Mesenchymal stem cell (in vitro differentiated cells and primary cell): ENCODE measurements at regions not wholly inside any gene's neighbourhood (a gene's known extent, or its start where the extent isn't known, plus 50 kb on each side); places are given as distances from the start of the nearest gene placed in this dataset.
A peak's percentile ranks its signal among the peaks of the same experiment; 100 is the strongest.

Experiments used
- DNase-seq: peaks from one replicate; pipeline ENCODE4 v3.0.0-alpha.2; 2013
- H2AFZ ChIP-seq: one replicate; pipeline ENCODE4 v1.6.1; 2013; ENCODE audit warnings: low read depth, mild to moderate bottlenecking, control low read depth, inconsistent platforms, low read length, moderate library complexity
- H2AK5ac ChIP-seq: 2 replicates; pipeline ENCODE4 v1.6.1; 2013; ENCODE audit warnings: low read length, moderate library complexity, mild to moderate bottlenecking, inconsistent platforms; ENCODE audit not compliant: severe bottlenecking
- H2BK120ac ChIP-seq: one replicate; pipeline ENCODE4 v1.6.1; 2013; ENCODE audit warnings: low read depth, mild to moderate bottlenecking, inconsistent platforms, low read length, moderate library complexity
- H2BK12ac ChIP-seq, 2 experiments: one replicate each; pipeline ENCODE4 v1.6.1; 2013; ENCODE audit warnings: inconsistent platforms in 2 of 2, low read length in 2 of 2, mild to moderate bottlenecking in 2 of 2, moderate library complexity in 2 of 2, control low read depth in 1 of 2
- H2BK15ac ChIP-seq: one replicate; pipeline ENCODE4 v1.6.1; 2013; ENCODE audit warnings: mild to moderate bottlenecking, low read depth, inconsistent platforms; ENCODE audit not compliant: poor library complexity, severe bottlenecking
- H2BK5ac ChIP-seq: 2 replicates; pipeline ENCODE4 v1.6.1; 2013; ENCODE audit warnings: low read depth, mild to moderate bottlenecking, low read length, control low read depth, inconsistent platforms; ENCODE audit not compliant: poor library complexity, severe bottlenecking
- H3K14ac ChIP-seq, 2 experiments: one replicate each; pipeline ENCODE4 v1.6.1; 2013; ENCODE audit warnings: inconsistent platforms in 2 of 2, low read length in 2 of 2, control low read depth in 1 of 2, mild to moderate bottlenecking in 1 of 2, moderate library complexity in 1 of 2
- H3K18ac ChIP-seq, 2 experiments: one replicate each; pipeline ENCODE4 v1.6.1; 2013; ENCODE audit warnings: inconsistent platforms in 2 of 2, low read length in 2 of 2, control low read depth in 1 of 2, low read depth in 1 of 2, mild to moderate bottlenecking in 1 of 2
- H3K23ac ChIP-seq, 2 experiments: one replicate each; pipeline ENCODE4 v1.6.1; 2013; ENCODE audit warnings: inconsistent platforms in 2 of 2, low read length in 2 of 2, mild to moderate bottlenecking in 2 of 2, moderate library complexity in 2 of 2, control low read depth in 1 of 2
- H3K27ac ChIP-seq: 2 replicates; pipeline ENCODE4 v1.5.1; 2013; ENCODE audit warnings: mild to moderate bottlenecking, moderate library complexity, low read length, control low read depth, inconsistent platforms; ENCODE audit not compliant: poor library complexity, severe bottlenecking
- H3K27me3 ChIP-seq, 2 experiments: 2 replicates each; pipeline versions ENCODE4 v1.6.1 to v1.7.0; 2013; ENCODE audit warnings: low read length in 2 of 2, mild to moderate bottlenecking in 2 of 2, moderate library complexity in 2 of 2, control low read depth in 1 of 2, inconsistent platforms in 1 of 2; ENCODE audit not compliant: control insufficient read depth in 1 of 2, insufficient read depth in 1 of 2
- H3K36me3 ChIP-seq, 2 experiments: 2 replicates each; pipeline versions ENCODE4 v1.6.1 to v1.7.0; 2013; ENCODE audit warnings: low read length in 2 of 2, control low read depth in 1 of 2, inconsistent platforms in 1 of 2, low read depth in 1 of 2, mild to moderate bottlenecking in 1 of 2; ENCODE audit not compliant: insufficient read depth in 2 of 2, control insufficient read depth in 1 of 2
- H3K4ac ChIP-seq, 2 experiments: one replicate each; pipeline ENCODE4 v1.6.1; 2013; ENCODE audit warnings: inconsistent platforms in 2 of 2, low read length in 2 of 2, mild to moderate bottlenecking in 2 of 2, moderate library complexity in 2 of 2, control low read depth in 1 of 2, low read depth in 1 of 2
- H3K4me1 ChIP-seq: 2 replicates; pipeline ENCODE4 v1.6.1; 2013; ENCODE audit warnings: low read depth, low read length, control low read depth; ENCODE audit not compliant: control insufficient read depth, insufficient read depth
- H3K4me2 ChIP-seq: 2 replicates; pipeline ENCODE4 v1.6.1; 2013; ENCODE audit warnings: low read length, mild to moderate bottlenecking, inconsistent platforms; ENCODE audit not compliant: poor library complexity, severe bottlenecking
- H3K4me3 ChIP-seq, 2 experiments: 2 replicates each; pipeline versions ENCODE4 v1.5.1 to v1.7.0; 2013; ENCODE audit warnings: low read length in 2 of 2, mild to moderate bottlenecking in 2 of 2, control low read depth in 1 of 2, low read depth in 1 of 2; ENCODE audit not compliant: insufficient read depth in 1 of 2
- H3K79me1 ChIP-seq: replicated peaks from 2 replicates; pipeline ENCODE4 v1.6.1; 2013; ENCODE audit warnings: mild to moderate bottlenecking, control low read depth, low read length, inconsistent platforms; ENCODE audit not compliant: poor library complexity, severe bottlenecking
- H3K9ac ChIP-seq: 2 replicates; pipeline ENCODE4 v1.7.0; 2013; ENCODE audit warnings: mild to moderate bottlenecking, low read length, moderate library complexity
- H3K9me3 ChIP-seq: 2 replicates; pipeline ENCODE4 v1.7.0; 2013; ENCODE audit warnings: mild to moderate bottlenecking, low read length; ENCODE audit not compliant: control insufficient read depth
- H4K8ac ChIP-seq: one replicate; pipeline ENCODE4 v1.6.1; 2013; ENCODE audit warnings: inconsistent platforms, mild to moderate bottlenecking, low read length, moderate library complexity
- H4K91ac ChIP-seq: one replicate; pipeline ENCODE4 v1.6.1; 2013; ENCODE audit warnings: mild to moderate bottlenecking, low read length, inconsistent platforms
- WGBS: methylation state at CpG from one replicate; pipeline ENCODE4 v1.1.7; 2013; ENCODE audit warnings: mixed read lengths; 5-methylcytosine and 5-hydroxymethylcytosine counted together

- Histone ChIP-seq H3K27ac (no peak overlapping the region), H3K23ac (no peak overlapping the region), H2BK120ac (no peak overlapping the region), H4K8ac (no peak overlapping the region), H3K9me3 (no peaks in the 10 kb centered on the region), H3K14ac (no peak overlapping the region), H2AK5ac (no peak overlapping the region), H2BK15ac (no peak overlapping the region), H2BK12ac (no peak overlapping the region), H2AFZ (no peak overlapping the region), H3K79me1 (no peaks in the 10 kb centered on the region), H4K91ac (no peak overlapping the region), H2BK5ac (no peak overlapping the region), H3K4me2 (no peak overlapping the region), H3K4ac (no peak overlapping the region), H3K4me3 (no peak overlapping the region), H3K36me3 (no peaks in the 10 kb centered on the region), H3K18ac (no peak overlapping the region), H3K4me1 (peaks cover 1% of the 10 kb centered on the region), H3K9ac (no peak overlapping the region), H3K27me3 (no peaks in the 10 kb centered on the region)
- no CpG with 5 or more reads among the region's 3 CpGs for WGBS
- DNase-seq: no peak
Observed at GRCh38 chr12:59027199-59027598, 106.9 kb upstream of the LRIG3 start.

GRCh38 chr12:59023861-59024424 lies 103.6 kb upstream of the LRIG3 start:
- H3K23ac ChIP-seq: no peak overlapping the region
- H3K18ac ChIP-seq: no peak overlapping the region
- no peak overlapping the region for H2BK120ac ChIP-seq
- H3K4me1 ChIP-seq: no peaks in the 10 kb centered on the region
- no peak overlapping the region for H3K4me2 ChIP-seq
- no peak overlapping the region for H2AK5ac ChIP-seq
- no peak overlapping the region for H3K9ac ChIP-seq
- DNase-seq: no peak
- no peak overlapping the region for H3K4ac ChIP-seq
- H3K79me1 ChIP-seq: no peaks in the 10 kb centered on the region
- H3K9me3 ChIP-seq: no peaks in the 10 kb centered on the region
- H2BK12ac ChIP-seq: no peak overlapping the region
- no peaks in the 10 kb centered on the region for H3K36me3 ChIP-seq
- no peak overlapping the region for H2BK15ac ChIP-seq
- H2AFZ ChIP-seq: peak overlapping the region; percentile 27
- H4K91ac ChIP-seq: no peak overlapping the region
- WGBS: 90% methylated on average over 3 of the region's 4 CpGs
- H4K8ac ChIP-seq: no peak overlapping the region
- H3K14ac ChIP-seq: no peak overlapping the region
- no peaks in the 10 kb centered on the region for H3K27me3 ChIP-seq
- H2BK5ac ChIP-seq: no peak overlapping the region
- no peak overlapping the region for H3K4me3 ChIP-seq
- no peak overlapping the region for H3K27ac ChIP-seq

GRCh38 chr12:59020073-59020946 lies 100.0 kb upstream of the LRIG3 start:
- Histone ChIP-seq H2AK5ac (no peak overlapping the region), H3K4me1 (no peaks in the 10 kb centered on the region), H2BK15ac (no peak overlapping the region), H4K91ac (no peak overlapping the region), H3K4me3 (no peak overlapping the region), H3K14ac (no peak overlapping the region), H3K18ac (no peak overlapping the region), H3K9me3 (no peaks in the 10 kb centered on the region), H3K27me3 (no peaks in the 10 kb centered on the region), H2BK120ac (no peak overlapping the region), H2BK5ac (no peak overlapping the region), H3K36me3 (no peaks in the 10 kb centered on the region), H3K4ac (no peak overlapping the region), H3K27ac (no peak overlapping the region), H3K79me1 (no peaks in the 10 kb centered on the region), H2BK12ac (no peak overlapping the region), H3K4me2 (no peak overlapping the region), H2AFZ (no peak overlapping the region), H3K23ac (no peak overlapping the region), H4K8ac (no peak overlapping the region), H3K9ac (no peak overlapping the region)
- no peak for DNase-seq
- 95% methylated on average over 13 of the region's 14 CpGs for WGBS

- H2AK5ac ChIP-seq: no peak overlapping the region
- no peak overlapping the region for H2BK12ac ChIP-seq
- H3K9me3 ChIP-seq: no peaks in the 10 kb centered on the region
- H4K8ac ChIP-seq: no peak overlapping the region
- no peak overlapping the region for H2AFZ ChIP-seq
- no peaks in the 10 kb centered on the region for H3K79me1 ChIP-seq
- no peak overlapping the region for H3K14ac ChIP-seq
- 100% methylated on average over 1 of the region's 1 CpG for WGBS
- no peak overlapping the region for H2BK15ac ChIP-seq
- DNase-seq: no peak
- no peaks in the 10 kb centered on the region for H3K4me1 ChIP-seq
- no peaks in the 10 kb centered on the region for H3K27me3 ChIP-seq
- H4K91ac ChIP-seq: no peak overlapping the region
- H3K23ac ChIP-seq: no peak overlapping the region
- no peak overlapping the region for H3K4ac ChIP-seq
- H2BK120ac ChIP-seq: no peak overlapping the region
- no peak overlapping the region for H3K27ac ChIP-seq
- H3K36me3 ChIP-seq: no peaks in the 10 kb centered on the region
- H3K9ac ChIP-seq: no peak overlapping the region
- H3K18ac ChIP-seq: no peak overlapping the region
- H3K4me2 ChIP-seq: no peak overlapping the region
- H2BK5ac ChIP-seq: no peak overlapping the region
- H3K4me3 ChIP-seq: no peak overlapping the region
Observed at GRCh38 chr12:59014885-59015284, 94.6 kb upstream of the LRIG3 start.
